ENCODE measurements at regions not wholly inside any gene's neighbourhood (a gene's known extent, or its start where the extent isn't known, plus 50 kb on each side); places are given as distances from the start of the nearest gene placed in this dataset.

- no TSS peak for BruUV-seq (replicated peaks)
- no peaks in the 10 kb centered on the region for H3K9me1 ChIP-seq (replicated peaks; ENCODE audit: control insufficient read depth, extremely low read depth, insufficient read depth, low read length)
- intact Hi-C loops (cut with micrococcal nuclease), result no loop called here
- no peaks in the 10 kb centered on the region for H3K36me3 ChIP-seq (ENCODE audit: control insufficient read depth in 2 of 2, extremely low read depth in 1 of 2, insufficient read depth in 2 of 2, low read length in 2 of 2)
- POLR2A ChIA-PET, result no interaction called here
- CTCF ChIA-PET, result no interaction called here
- dilution Hi-C loops (cut with MboI; ENCODE audit: extremely low pct_ligation_motif_present, low sequenced_read_pairs), result no loop called here
- no peaks in the 10 kb centered on the region for H3K79me2 ChIP-seq (ENCODE audit: control insufficient read depth, insufficient read depth, low read length)
- no peak overlapping the region for H3K9ac ChIP-seq (replicated peaks; ENCODE audit: extremely low read depth, insufficient read depth, low read length)
- H3K4me2 ChIP-seq (ENCODE audit: insufficient read depth, low read length), result no peak overlapping the region
- no peaks in the 10 kb centered on the region for H3K9me3 ChIP-seq (replicated peaks; ENCODE audit: control insufficient read depth, insufficient read depth, low read length)
- H3K27ac ChIP-seq (ENCODE audit: insufficient read depth, low read depth, low read length), result no peak overlapping the region
- H2AFZ ChIP-seq (ENCODE audit: low read depth, low read length), result no peak overlapping the region
- H3K4me3 ChIP-seq (replicated peaks in 1 of 3; ENCODE audit: insufficient read depth in 1 of 3, low read depth in 1 of 3, low read length in 3 of 3), result no peak overlapping the region
- H4K20me1 ChIP-seq (replicated peaks; ENCODE audit: control insufficient read depth, extremely low read depth, insufficient read depth, low read length), result no peaks in the 10 kb centered on the region
- no peak for DNase-seq (ENCODE audit: low read depth, low spot score)
- H3K4me1 ChIP-seq (ENCODE audit: control insufficient read depth, extremely low read depth, insufficient read depth, low read length), result no peaks in the 10 kb centered on the region
- FAIRE-seq, result no peak
- no peak for TF ChIP-seq POLR2AphosphoS5 (IDR thresholded peaks at IDR 0.05; ENCODE audit: insufficient read depth, low read depth, low read length)
- no peak for TF ChIP-seq FOS (IDR thresholded peaks at IDR 0.05; ENCODE audit: borderline replicate concordance, insufficient read depth, low read length)
- TF ChIP-seq CTCF (IDR thresholded peaks at IDR 0.05; ENCODE audit: extremely low read depth in 1 of 2, insufficient read depth in 1 of 2, low read depth in 1 of 2, low read length in 2 of 2), result no peak
- TF ChIP-seq, protein P1, sequence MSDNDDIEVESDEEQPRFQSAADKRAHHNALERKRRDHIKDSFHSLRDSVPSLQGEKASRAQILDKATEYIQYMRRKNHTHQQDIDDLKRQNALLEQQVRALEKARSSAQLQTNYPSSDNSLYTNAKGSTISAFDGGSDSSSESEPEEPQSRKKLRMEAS (IDR thresholded peaks at IDR 0.05; ENCODE audit: insufficient read depth, insufficient read length), result no peak
- no peak for TF ChIP-seq GATA2 (IDR thresholded peaks at IDR 0.05; ENCODE audit: insufficient read depth, insufficient read length, low read depth, low read length)
- no peak for TF ChIP-seq JUN (IDR thresholded peaks at IDR 0.05; ENCODE audit: borderline replicate concordance, insufficient read depth, insufficient read length, low read depth)
- TF ChIP-seq EZH2 (IDR thresholded peaks at IDR 0.05; ENCODE audit: borderline replicate concordance, low read depth, low read length, severe bottlenecking), result no peak
- H3K27me3 ChIP-seq (ENCODE audit: control insufficient read depth in 2 of 2, insufficient read depth in 2 of 2, low read length in 2 of 2), result peaks cover 0 to 3% of the 10 kb centered on the region in 2 experiments
Measured at GRCh38 chr9:17894501-17895160, 315.8 kb downstream of the SH3GL2 start.
